Fibroblast of skin of right biceps (primary cell): ENCODE measurements at regions not wholly inside any gene's neighbourhood (a gene's known extent, or its start where the extent isn't known, plus 50 kb on each side); places are given as distances from the start of the nearest gene placed in this dataset.
A peak's percentile ranks its signal among the peaks of the same experiment; 100 is the strongest.

Experiments
- DNase-seq: peaks from one replicate; pipeline ENCODE4 v3.0.0-alpha.2; 2013

- no peak for DNase-seq
These were observed 381.4 kb downstream of the GADD45G start for GRCh38 chr9:89986190-89986589.

GRCh38 chr9:89988458-89988857, 383.6 kb downstream of the GADD45G start:
- DNase-seq, result peak; percentile 36

GRCh38 chr9:89991204-89991790, 386.5 kb downstream of the GADD45G start:
- no peak for DNase-seq

- DNase-seq, result no peak
These were observed 387.8 kb downstream of the GADD45G start for GRCh38 chr9:89992326-89993198.

GRCh38 chr9:89993678-89994630, 389.1 kb downstream of the GADD45G start:
- peak; percentile 31 for DNase-seq

- DNase-seq, result no peak
These were observed 390.3 kb downstream of the GADD45G start for GRCh38 chr9:89994988-89995613.

- no peak for DNase-seq
These were observed 391.3 kb downstream of the GADD45G start for GRCh38 chr9:89996116-89996515.

- DNase-seq, result no peak
These were observed 392.0 kb downstream of the GADD45G start for GRCh38 chr9:89996773-89997172.

GRCh38 chr9:89998633-89999032, 393.8 kb downstream of the GADD45G start:
- DNase-seq, result no peak

GRCh38 chr9:89999176-89999533, 394.3 kb downstream of the GADD45G start:
- DNase-seq, result no peak

GRCh38 chr9:89999534-90000370, 394.9 kb downstream of the GADD45G start:
- DNase-seq, result peak; percentile 61

- no peak for DNase-seq
These were observed 396.1 kb downstream of the GADD45G start for GRCh38 chr9:90000925-90001324.

GRCh38 chr9:90001747-90002146, 396.9 kb downstream of the GADD45G start:
- DNase-seq, result no peak

GRCh38 chr9:90002397-90003271, 397.8 kb downstream of the GADD45G start:
- peak; percentile 59 for DNase-seq

- no peak for DNase-seq
These were observed 400.6 kb downstream of the GADD45G start for GRCh38 chr9:90005388-90005787.

GRCh38 chr9:90007516-90008440, 403.0 kb downstream of the GADD45G start:
- DNase-seq, result peak; percentile 89

- no peak for DNase-seq
These were observed 404.6 kb downstream of the GADD45G start for GRCh38 chr9:90009447-90009846.

GRCh38 chr9:90010793-90011192, 406.0 kb downstream of the GADD45G start:
- no peak for DNase-seq

GRCh38 chr9:90012949-90013348, 408.1 kb downstream of the GADD45G start:
- DNase-seq, result no peak

GRCh38 chr9:90013778-90014177, 409.0 kb downstream of the GADD45G start:
- DNase-seq, result no peak
